Ascending aorta (tissue), 2 donors: ENCODE measurements at regions not wholly inside any gene's neighbourhood (a gene's known extent, or its start where the extent isn't known, plus 50 kb on each side); places are given as distances from the start of the nearest gene placed in this dataset.

ENCODE experiments used
- DNase-seq, 2 donors: peaks; one replicate each; pipeline ENCODE4 v3.0.0-alpha.2; 2019; ENCODE audit warnings: low spot score in 2 of 2
- H3K27ac ChIP-seq, 2 donors: fragments of 200-600 bp; sonication (generic); one replicate each; pipeline ENCODE4 v1.5.1; 2016 to 2017; ENCODE audit warnings: mild to moderate bottlenecking in 1 of 2
- H3K27me3 ChIP-seq: fragments of 200-600 bp; sonication (generic); one replicate; pipeline ENCODE4 v1.5.1; 2017
- H3K36me3 ChIP-seq, 2 donors: fragments of 200-600 bp; sonication (generic); one replicate each; pipeline ENCODE4 v1.5.1; 2016
- H3K4me1 ChIP-seq, 2 donors: fragments of 200-600 bp; sonication (generic); one replicate each; pipeline ENCODE4 v1.5.1; 2016 to 2017; ENCODE audit warnings: mild to moderate bottlenecking in 1 of 2
- H3K4me3 ChIP-seq, 2 donors: fragments of 200-600 bp; sonication (generic); one replicate each; pipeline ENCODE4 v1.5.1; 2016 to 2017; ENCODE audit warnings: mild to moderate bottlenecking in 1 of 2
- H3K9me3 ChIP-seq, 2 donors: fragments of 200-600 bp; sonication (generic); one replicate each; pipeline ENCODE4 v1.5.1; 2016
- CTCF ChIP-seq, 3 experiments: fragments of 200-600 bp in 2 of 3; fragments of 450-650 bp in 1 of 3; sonication (generic) in 2 of 3; IDR thresholded peaks; one replicate each; pipeline ENCODE4 v1.5.1; 2016 to 2019; ENCODE audit warnings: antibody characterized with exemption in 3 of 3, mild to moderate bottlenecking in 1 of 3, moderate library complexity in 1 of 3
- intact Hi-C: fragments of 100-400 bp; cut with DNase I; formaldehyde crosslinking; loops from one replicate; pipeline ENCODE4 v1.15.1; 2023

- no peaks in the 10 kb centered on the region for H3K36me3 ChIP-seq
- no peak for DNase-seq
- intact Hi-C loops = no loop called here
- H3K4me1 ChIP-seq = no peaks in the 10 kb centered on the region
- no peaks in the 10 kb centered on the region for H3K9me3 ChIP-seq
- no peak overlapping the region for H3K4me3 ChIP-seq
- no peak overlapping the region for H3K27ac ChIP-seq
- no peaks in the 10 kb centered on the region for H3K27me3 ChIP-seq
- no peak for TF ChIP-seq CTCF (IDR thresholded peaks at IDR 0.05)
Measured at GRCh38 chr7:12993025-12993424, 305.6 kb downstream of the ARL4A start.

- no peak overlapping the region for H3K4me3 ChIP-seq
- H3K27ac ChIP-seq = no peak overlapping the region
- TF ChIP-seq CTCF (IDR thresholded peaks at IDR 0.05) = no peak
- H3K36me3 ChIP-seq = no peaks in the 10 kb centered on the region
- intact Hi-C loops = no loop called here
- no peaks in the 10 kb centered on the region for H3K4me1 ChIP-seq
- no peaks in the 10 kb centered on the region for H3K27me3 ChIP-seq
- H3K9me3 ChIP-seq = no peaks in the 10 kb centered on the region
- DNase-seq = no peak
Measured at GRCh38 chr7:12995912-12996469, 308.6 kb downstream of the ARL4A start.

GRCh38 chr7:13007331-13007730, 319.9 kb downstream of the ARL4A start:
- Histone ChIP-seq H3K27me3 (no peaks in the 10 kb centered on the region), H3K27ac (no peak overlapping the region), H3K4me3 (no peak overlapping the region), H3K4me1 (no peaks in the 10 kb centered on the region), H3K9me3 (no peaks in the 10 kb centered on the region), H3K36me3 (no peaks in the 10 kb centered on the region)
- no peak for DNase-seq
- intact Hi-C loops = no loop called here
- TF ChIP-seq CTCF (IDR thresholded peaks at IDR 0.05) = no peak

- no peak for TF ChIP-seq CTCF (IDR thresholded peaks at IDR 0.05)
- H3K27ac ChIP-seq = no peak overlapping the region
- intact Hi-C loops = no loop called here
- no peaks in the 10 kb centered on the region for H3K4me1 ChIP-seq
- DNase-seq = no peak
- H3K4me3 ChIP-seq = no peak overlapping the region
- H3K27me3 ChIP-seq = no peaks in the 10 kb centered on the region
- H3K36me3 ChIP-seq = no peaks in the 10 kb centered on the region
- no peaks in the 10 kb centered on the region for H3K9me3 ChIP-seq
Measured at GRCh38 chr7:13009517-13009916, 322.1 kb downstream of the ARL4A start.

GRCh38 chr7:13014011-13014410, 326.6 kb downstream of the ARL4A start:
- intact Hi-C loops = no loop called here
- H3K27ac ChIP-seq = no peak overlapping the region
- no peak for TF ChIP-seq CTCF (IDR thresholded peaks at IDR 0.05)
- no peaks in the 10 kb centered on the region for H3K27me3 ChIP-seq
- H3K36me3 ChIP-seq = no peaks in the 10 kb centered on the region
- no peak overlapping the region for H3K4me3 ChIP-seq
- H3K9me3 ChIP-seq = no peaks in the 10 kb centered on the region
- DNase-seq = no peak
- H3K4me1 ChIP-seq = no peaks in the 10 kb centered on the region

GRCh38 chr7:13016036-13016581, 328.7 kb downstream of the ARL4A start:
- Histone ChIP-seq H3K4me3 (no peak overlapping the region), H3K4me1 (no peaks in the 10 kb centered on the region), H3K9me3 (no peaks in the 10 kb centered on the region), H3K36me3 (no peaks in the 10 kb centered on the region), H3K27me3 (no peaks in the 10 kb centered on the region), H3K27ac (no peak overlapping the region)
- no peak for DNase-seq
- no peak for TF ChIP-seq CTCF (IDR thresholded peaks at IDR 0.05)
- intact Hi-C loops = no loop called here
